TTC549 (cell line): ENCODE measurements at regions not wholly inside any gene's neighbourhood (a gene's known extent, or its start where the extent isn't known, plus 50 kb on each side); places are given as distances from the start of the nearest gene placed in this dataset.
"Not testable (repeated sequence)": the region's sequence is repeated elsewhere in the genome, so short reads cannot be mapped to it uniquely, and the experiment has no call there.

ENCODE experiments used
- FAIRE-seq: peaks from 2 replicates; lab custom pipeline; 2012; peaks lifted over from hg19 to GRCh38; lab: Jason Lieb, UNC

DNA sequence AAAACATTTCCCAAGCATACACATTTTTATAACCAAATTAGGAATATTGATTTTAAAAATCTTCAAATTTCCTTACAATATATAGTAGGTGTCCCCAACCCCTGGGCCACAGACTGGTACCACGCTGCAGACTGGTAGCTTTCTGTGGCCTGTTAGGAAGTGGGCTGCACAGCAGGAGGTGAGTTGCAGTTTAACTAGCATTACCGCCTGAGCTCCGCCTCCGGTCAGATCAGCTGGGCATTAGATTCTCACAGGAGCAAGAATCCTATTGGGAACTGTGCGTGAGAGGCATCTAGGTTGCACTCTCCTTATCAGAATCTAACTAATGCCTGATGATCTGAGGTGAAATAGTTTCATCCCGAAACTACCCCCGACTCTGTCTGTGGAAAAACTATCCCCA lies 62.1 kb downstream of the ZWINT start:
- no peak for FAIRE-seq

DNA sequence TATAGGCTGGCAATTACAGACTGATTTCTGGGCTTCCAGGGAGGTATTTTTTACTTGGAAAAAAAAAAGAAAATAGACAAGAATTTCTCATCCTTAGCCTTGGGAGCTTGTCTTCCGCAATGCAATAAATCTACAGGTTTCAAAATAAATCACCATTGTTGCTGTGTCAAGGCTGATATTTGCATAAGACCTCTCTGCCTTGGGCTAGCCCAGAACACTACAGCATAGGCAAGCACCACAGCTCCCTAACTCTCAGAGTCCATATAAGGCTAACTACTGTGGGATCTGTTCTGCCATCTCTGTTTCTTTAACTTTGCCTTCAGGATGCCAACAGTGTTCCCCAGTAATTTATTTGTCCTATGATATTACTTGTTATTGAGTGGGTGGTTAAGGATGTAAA lies 64.4 kb downstream of the ZWINT start:
- no peak for FAIRE-seq

DNA sequence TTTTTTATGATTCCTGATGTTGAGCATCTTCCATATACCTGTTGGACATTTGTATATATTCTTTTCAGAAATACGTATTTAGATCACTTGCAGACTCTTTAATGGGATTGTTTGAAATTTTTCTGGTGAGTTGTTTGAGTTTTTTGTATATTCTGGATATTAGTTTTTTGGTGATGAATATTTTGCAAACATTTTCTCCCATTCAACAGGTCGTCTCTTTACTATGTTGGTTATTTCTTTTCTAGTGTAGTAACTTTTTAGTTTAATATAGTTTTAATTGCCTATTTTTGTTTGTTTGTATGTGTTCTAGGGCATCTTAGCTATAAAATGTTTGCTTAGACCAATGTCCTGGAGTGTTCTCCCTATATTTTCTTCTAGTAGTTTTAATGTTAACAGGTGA lies 72.7 kb downstream of the ZWINT start:
- no peak for FAIRE-seq

DNA sequence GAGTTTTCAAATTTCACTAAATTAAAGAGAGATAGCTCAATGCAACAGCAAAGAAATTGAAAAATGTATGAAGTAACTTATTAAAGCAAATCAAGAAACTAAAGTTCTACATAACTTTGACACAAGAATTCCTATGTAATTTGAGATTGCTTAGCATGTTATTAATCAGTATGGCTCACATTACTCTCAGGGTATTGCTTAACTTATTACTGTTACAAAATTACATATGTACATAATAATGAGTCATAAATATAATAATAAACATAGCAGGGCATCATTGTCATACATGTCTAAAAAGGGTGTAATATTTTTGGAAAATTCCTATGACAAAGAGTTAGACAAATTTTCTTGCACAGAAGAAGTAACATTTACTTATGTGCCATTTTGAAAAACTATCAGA lies 75.0 kb downstream of the ZWINT start:
- no peak for FAIRE-seq

- no peak for FAIRE-seq
These were observed 81.8 kb downstream of the ZWINT start for GRCh38 chr10:56279270-56279669.

DNA sequence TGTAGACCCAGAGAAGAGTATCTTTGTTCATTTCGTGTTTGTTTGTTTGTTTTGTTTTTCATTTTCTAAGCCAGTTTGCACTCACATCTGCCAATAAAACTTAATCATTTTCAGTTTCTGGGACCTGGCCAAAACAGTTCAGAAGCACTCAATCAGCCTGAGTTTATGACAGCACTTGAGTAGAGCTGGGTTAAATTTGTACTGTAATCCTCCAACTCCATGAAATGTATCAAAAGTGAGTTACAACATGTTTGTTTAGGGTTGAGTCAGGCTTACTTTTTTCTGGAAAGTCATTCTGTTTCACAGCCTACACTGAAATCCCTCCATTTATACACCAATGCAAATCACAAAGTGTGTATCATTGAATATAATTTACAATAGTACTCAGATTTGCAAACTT lies 91.9 kb downstream of the ZWINT start:
- FAIRE-seq, result no peak

DNA sequence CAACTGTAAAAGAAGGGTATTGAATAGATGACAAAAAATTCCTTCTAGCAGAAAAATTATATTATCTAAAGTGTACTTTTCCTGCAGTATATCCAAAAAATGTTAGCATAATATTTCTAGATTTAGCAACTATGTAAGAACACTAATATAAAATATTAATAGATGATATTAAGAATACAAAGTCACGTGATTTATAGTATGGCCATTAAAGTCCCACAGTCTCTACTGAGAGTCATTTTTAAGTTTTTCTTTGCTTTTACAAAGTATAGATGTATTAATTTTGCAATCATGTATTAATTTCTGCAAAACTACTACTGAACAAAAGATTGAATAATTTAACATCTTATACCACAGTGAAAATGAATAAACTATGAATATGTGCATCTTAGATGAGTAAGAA lies 94.9 kb downstream of the ZWINT start:
- FAIRE-seq, result no peak

- FAIRE-seq, result no peak
These were observed 102.1 kb downstream of the ZWINT start for GRCh38 chr10:56258991-56259390.

GRCh38 chr10:56258378-56258777 lies 102.7 kb downstream of the ZWINT start:
- FAIRE-seq, result no peak

- no peak for FAIRE-seq
These were observed 105.8 kb downstream of the ZWINT start for GRCh38 chr10:56255298-56255697.

DNA sequence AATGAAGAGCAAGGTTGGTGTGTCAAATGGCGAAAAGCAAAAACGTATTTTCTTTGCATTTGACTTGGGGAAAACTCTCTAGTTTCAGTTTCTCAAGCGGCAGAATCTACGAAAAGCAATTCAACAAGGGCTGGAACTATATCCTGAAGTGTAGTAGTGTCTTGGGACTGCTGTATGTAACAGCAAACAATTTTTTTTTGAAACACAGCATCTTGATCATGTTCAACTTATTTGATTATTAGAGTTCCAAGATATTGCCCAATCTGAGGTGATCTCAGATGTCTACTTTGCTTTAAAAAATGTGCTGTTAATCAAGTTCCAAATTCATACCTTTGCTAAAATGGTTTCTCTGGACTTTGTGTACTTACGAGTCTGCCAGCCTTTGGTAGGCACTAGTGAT lies 120.6 kb downstream of the ZWINT start:
- no peak for FAIRE-seq

DNA sequence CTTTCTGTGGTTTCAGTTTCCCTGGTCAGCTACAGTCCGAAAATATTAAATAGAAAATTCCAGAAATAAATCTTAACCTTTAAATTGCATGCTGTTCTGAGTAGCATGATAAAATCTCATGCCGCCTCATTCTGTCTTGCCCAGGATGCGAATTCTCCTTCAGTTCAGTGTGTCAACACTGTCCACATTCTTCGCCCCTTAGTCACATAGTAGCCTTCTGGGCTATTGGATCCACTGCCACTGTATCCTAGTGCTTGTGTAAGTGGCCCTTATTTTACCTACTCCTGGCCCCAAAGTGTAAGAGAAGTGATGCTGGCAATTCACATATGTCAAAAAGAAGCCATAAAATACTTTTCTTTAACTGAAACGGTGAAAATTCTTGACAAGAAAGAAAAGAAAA lies 129.6 kb downstream of the ZWINT start:
- no peak for FAIRE-seq

- no peak for FAIRE-seq
These were observed 138.8 kb downstream of the ZWINT start for GRCh38 chr10:56222237-56222636.

GRCh38 chr10:56212951-56213350 lies 148.1 kb downstream of the ZWINT start:
- FAIRE-seq, result no peak

DNA sequence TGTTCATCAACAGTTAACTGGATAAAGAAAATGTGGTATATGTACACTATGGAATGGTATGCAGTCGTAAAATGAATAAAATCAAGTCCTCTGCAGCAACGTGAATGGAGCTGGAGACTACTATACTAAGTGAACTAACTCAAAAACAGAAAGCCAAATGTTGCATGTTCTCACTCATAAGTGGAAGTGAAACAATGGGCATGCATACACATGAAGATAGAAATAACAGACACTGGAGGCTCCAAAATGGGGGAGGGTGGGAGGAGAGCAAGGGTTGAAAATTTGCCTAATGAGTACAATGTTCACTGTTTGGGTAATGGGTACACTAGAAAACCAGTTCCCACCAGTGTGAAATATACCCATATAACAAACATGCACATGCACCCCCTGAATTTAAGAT lies 179.5 kb downstream of the ZWINT start:
- FAIRE-seq, result no peak

DNA sequence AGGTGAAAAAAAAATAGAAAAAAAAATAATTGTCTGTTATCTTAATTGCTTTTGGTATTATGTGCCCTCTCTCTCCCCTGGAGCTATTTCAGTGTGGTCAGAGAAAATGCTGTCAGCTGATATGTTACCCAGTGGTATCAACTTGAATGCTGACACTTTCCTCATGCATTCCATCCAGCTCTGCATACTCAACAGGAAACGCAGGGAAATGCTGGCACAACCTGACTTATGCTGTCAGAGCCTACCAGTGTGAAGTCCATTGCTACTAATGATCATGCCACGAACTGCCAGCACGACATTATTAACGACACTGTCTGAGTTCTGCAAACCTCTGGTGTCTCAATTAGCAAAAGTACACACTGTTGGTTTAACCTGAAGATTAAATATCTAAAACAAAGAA lies 182.8 kb downstream of the ZWINT start:
- no peak for FAIRE-seq

DNA sequence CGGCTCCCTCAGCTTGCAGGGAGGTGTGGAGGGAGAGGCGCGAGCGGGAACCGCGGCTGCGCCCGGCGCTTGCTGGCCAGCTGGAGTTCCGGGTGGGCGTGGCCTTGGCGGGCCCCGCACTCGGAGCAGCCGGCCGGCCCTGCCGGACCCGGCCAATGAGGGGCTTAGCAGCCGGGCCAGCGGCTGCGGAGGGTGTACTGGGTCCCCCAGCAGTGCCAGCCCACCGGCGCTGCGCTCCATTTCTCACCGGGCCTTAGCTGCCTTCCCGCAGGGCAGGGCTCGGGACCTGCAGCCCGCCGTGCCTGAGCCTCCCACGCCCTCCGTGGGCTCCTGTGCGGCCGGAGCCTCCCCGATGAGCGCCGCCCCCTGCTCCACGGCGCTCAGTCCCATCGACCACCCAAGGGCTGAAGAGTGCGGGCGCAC lies 206.0 kb downstream of the ZWINT start:
- not testable (repeated sequence) for FAIRE-seq

- FAIRE-seq, result no peak
These were observed 214.3 kb downstream of the ZWINT start for GRCh38 chr10:56146806-56147205.

- FAIRE-seq, result no peak
These were observed 218.8 kb downstream of the ZWINT start for GRCh38 chr10:56142092-56142728.

GRCh38 chr10:56139405-56139804 lies 221.7 kb downstream of the ZWINT start:
- FAIRE-seq, result no peak

DNA sequence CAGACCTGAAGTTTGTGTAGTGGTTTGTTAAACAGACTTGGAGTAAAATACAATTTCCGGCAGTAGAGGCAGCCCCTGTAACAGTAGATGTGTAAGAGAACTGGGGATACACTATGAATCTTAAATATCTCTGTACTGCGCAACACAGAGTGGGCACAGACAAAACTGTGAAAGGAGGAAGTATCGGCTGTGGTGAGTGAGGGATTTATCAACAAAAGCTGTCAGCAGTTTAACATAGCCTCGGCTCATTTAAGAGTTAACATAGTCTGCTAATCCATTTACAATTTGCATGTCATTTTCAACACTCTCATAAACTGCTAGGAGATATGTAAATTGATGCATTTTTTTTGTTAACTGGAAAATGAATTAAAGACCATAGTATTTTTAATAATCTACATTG lies 225.2 kb downstream of the ZWINT start:
- FAIRE-seq, result no peak

GRCh38 chr10:56123247-56123646 lies 237.8 kb downstream of the ZWINT start:
- FAIRE-seq, result no peak

DNA sequence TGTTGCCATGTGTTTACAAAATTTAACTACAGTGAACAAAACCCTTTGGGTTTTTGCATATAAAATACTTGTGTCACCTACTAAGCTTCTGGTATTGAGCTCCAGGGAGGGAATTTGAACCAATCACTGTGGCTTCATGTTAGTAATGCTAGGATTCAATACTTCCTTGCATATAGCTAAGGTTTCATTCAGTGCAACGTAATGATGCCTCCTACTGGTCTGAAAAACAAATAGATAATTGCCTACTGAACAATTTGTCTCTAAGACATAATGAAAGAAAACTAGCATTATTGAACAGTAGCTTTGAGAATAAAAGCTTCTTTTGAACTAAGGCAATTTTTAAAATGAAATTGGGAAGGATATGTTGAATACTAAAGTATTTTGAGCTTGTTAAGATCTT lies 244.4 kb downstream of the ZWINT start:
- FAIRE-seq, result peak; percentile 51

GRCh38 chr10:56109454-56109853 lies 251.6 kb downstream of the ZWINT start:
- FAIRE-seq, result no peak

GRCh38 chr10:56104923-56105322 lies 256.1 kb downstream of the ZWINT start:
- no peak for FAIRE-seq
